CD14-positive monocyte (primary cell): ENCODE measurements at regions not wholly inside any gene's neighbourhood (a gene's known extent, or its start where the extent isn't known, plus 50 kb on each side); places are given as distances from the start of the nearest gene placed in this dataset.

Experiments
- DNase-seq, 3 donors: peaks; one replicate each; pipeline ENCODE4 v3.0.0-alpha.2; 2011 to 2022
- H2AFZ ChIP-seq: 2 replicates; pipeline ENCODE4 v1.6.0; 2012; ENCODE audit warnings: mild to moderate bottlenecking, low read depth, low read length, inconsistent platforms; ENCODE audit not compliant: insufficient read depth, poor library complexity, severe bottlenecking
- H3K27ac ChIP-seq, 2 donors: 1 replicate in 1 of 2; 2 replicates in 1 of 2; pipeline ENCODE4 v1.5.1; 2012 to 2013; ENCODE audit warnings: low read length in 2 of 2, control low read depth in 1 of 2, inconsistent platforms in 1 of 2, low read depth in 1 of 2, mild to moderate bottlenecking in 1 of 2
- H3K27me3 ChIP-seq, 2 donors: one replicate each; pipeline versions ENCODE4 v1.6.0 to v1.6.1; 2011 to 2013; ENCODE audit warnings: low read length in 2 of 2; ENCODE audit not compliant: control insufficient read depth in 2 of 2, insufficient read depth in 2 of 2
- H3K36me3 ChIP-seq, 2 donors: replicated peaks in 1 of 2; 1 replicate in 1 of 2; 2 replicates in 1 of 2; pipeline versions ENCODE4 v1.5.1 to v1.6.1; 2012 to 2013; ENCODE audit warnings: low read length in 2 of 2, control low read depth in 1 of 2, inconsistent platforms in 1 of 2, mild to moderate bottlenecking in 1 of 2; ENCODE audit not compliant: insufficient read depth in 2 of 2, control insufficient read depth in 1 of 2
- H3K4me1 ChIP-seq, 2 donors: 1 replicate in 1 of 2; 2 replicates in 1 of 2; pipeline versions ENCODE4 v1.5.1 to v1.6.1; 2012 to 2013; ENCODE audit warnings: low read length in 2 of 2, control low read depth in 1 of 2, inconsistent platforms in 1 of 2, mild to moderate bottlenecking in 1 of 2, moderate library complexity in 1 of 2; ENCODE audit not compliant: insufficient read depth in 2 of 2, control insufficient read depth in 1 of 2
- H3K4me2 ChIP-seq: replicated peaks from 2 replicates; pipeline ENCODE3; 2012; ENCODE audit warnings: low read length, moderate library complexity, mild to moderate bottlenecking; ENCODE audit not compliant: poor library complexity, severe bottlenecking; ENCODE audit errors: extremely low read depth
- H3K4me3 ChIP-seq, 3 experiments: fragments of 200-600 bp in 1 of 3; sonication (generic) in 1 of 3; replicated peaks in 1 of 3; 1 replicate in 2 of 3; 2 replicates in 1 of 3; pipeline ENCODE4 v1.5.1; 2011 to 2013; ENCODE audit warnings: low read length in 3 of 3, mild to moderate bottlenecking in 3 of 3, control low read depth in 2 of 3, low read depth in 2 of 3, inconsistent platforms in 1 of 3, moderate library complexity in 1 of 3
- H3K79me2 ChIP-seq: 2 replicates; pipeline ENCODE4 v1.6.0; 2012; ENCODE audit warnings: mild to moderate bottlenecking, control low read depth, inconsistent platforms, low read length, moderate library complexity; ENCODE audit not compliant: insufficient read depth
- H3K9ac ChIP-seq: 2 replicates; pipeline ENCODE4 v1.6.0; 2017; ENCODE audit warnings: low read length, mild to moderate bottlenecking; ENCODE audit not compliant: insufficient read depth, poor library complexity, severe bottlenecking
- H3K9me3 ChIP-seq, 2 donors: replicated peaks in 1 of 2; 1 replicate in 1 of 2; 2 replicates in 1 of 2; pipeline versions ENCODE4 v1.5.1 to v1.6.1; 2012 to 2013; ENCODE audit warnings: low read length in 2 of 2, control low read depth in 1 of 2; ENCODE audit not compliant: control insufficient read depth in 1 of 2, insufficient read depth in 1 of 2
- H4K20me1 ChIP-seq: 2 replicates; pipeline ENCODE4 v1.6.0; 2012; ENCODE audit warnings: mild to moderate bottlenecking, low read length, control low read depth, moderate library complexity; ENCODE audit not compliant: insufficient read depth
- H3K27ac Mint-ChIP-seq, 7 donors: one replicate each; pipeline ENCODE4 v1.8.0; 2020; ENCODE audit warnings: mild to moderate bottlenecking in 7 of 7, mixed read lengths in 7 of 7, moderate library complexity in 6 of 7, inconsistent platforms in 2 of 7
- H3K27me3 Mint-ChIP-seq, 3 donors: one replicate each; pipeline ENCODE4 v1.8.0; 2021 to 2022; ENCODE audit warnings: low read depth in 3 of 3, mild to moderate bottlenecking in 3 of 3, mixed read lengths in 3 of 3, moderate library complexity in 3 of 3, inconsistent platforms in 1 of 3
- H3K36me3 Mint-ChIP-seq, 2 donors: one replicate each; pipeline ENCODE4 v1.8.0; 2020; ENCODE audit warnings: mixed read lengths in 2 of 2, inconsistent platforms in 1 of 2, mild to moderate bottlenecking in 1 of 2
- H3K4me1 Mint-ChIP-seq: one replicate; pipeline ENCODE4 v1.8.0; 2020; ENCODE audit warnings: mild to moderate bottlenecking, mixed read lengths
- H3K4me3 Mint-ChIP-seq, 2 donors: one replicate each; pipeline ENCODE4 v1.8.0; 2020; ENCODE audit warnings: mild to moderate bottlenecking in 2 of 2, mixed read lengths in 2 of 2, moderate library complexity in 1 of 2
- H3K9me3 Mint-ChIP-seq, 7 donors: one replicate each; pipeline ENCODE4 v1.8.0; 2020 to 2022; ENCODE audit warnings: mixed read lengths in 7 of 7, mild to moderate bottlenecking in 6 of 7, moderate library complexity in 6 of 7, inconsistent platforms in 2 of 7
- WGBS: methylation state at CpG from one replicate; pipeline ENCODE4 v1.1.5; 2013; ENCODE audit warnings: missing lambda C conversion rate; ENCODE audit not compliant: insufficient coverage; 5-methylcytosine and 5-hydroxymethylcytosine counted together
- intact Hi-C, 2 donors: fragments of 100-400 bp; cut with micrococcal nuclease; formaldehyde crosslinking; loops; one replicate each; pipeline versions ENCODE4 v1.15.0 to v1.15.1; 2023
- TF ChIP-seq, protein P1 (sequence below): fragments of 200-600 bp; IDR thresholded peaks from one replicate; pipeline ENCODE4 v1.8.0; 2022; ENCODE audit warnings: antibody characterized with exemption, mild to moderate bottlenecking

DNA sequence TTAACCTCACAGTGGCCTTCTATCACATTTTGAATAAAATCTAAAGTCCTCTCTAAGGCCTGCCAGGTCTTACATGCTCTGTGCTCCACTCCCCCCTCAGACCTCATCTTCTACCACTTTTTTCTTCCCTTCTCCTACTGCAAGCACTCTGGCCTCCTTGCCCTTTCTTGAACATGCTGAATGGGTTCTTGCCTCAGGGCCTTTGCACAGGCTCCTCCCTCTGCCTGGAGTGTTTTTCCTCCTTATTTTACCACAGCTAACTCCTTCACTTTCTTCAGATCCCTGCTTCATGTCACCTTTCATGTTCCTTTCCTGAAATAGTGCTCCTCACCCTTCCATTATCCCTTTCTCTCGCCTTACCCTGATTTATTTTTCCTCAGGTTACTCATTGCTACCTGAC lies 97.9 kb upstream of the FOXP4 start:
- intact Hi-C loops, result no loop called here
- Mint-ChIP-seq H3K9me3 (peaks cover 0 to 3% (median 0%) of the 10 kb centered on the region in 7 donors), H3K36me3 (no peaks in the 10 kb centered on the region), H3K4me3 (no peak overlapping the region), H3K27me3 (peaks cover 20 to 30% (median 25%) of the 10 kb centered on the region in 3 donors), H3K4me1 (no peaks in the 10 kb centered on the region), H3K27ac (no peak overlapping the region)
- Histone ChIP-seq H3K27me3 (peaks cover 3 to 20% of the 10 kb centered on the region in 2 donors), H3K4me1 (no peaks in the 10 kb centered on the region), H3K9ac (no peak overlapping the region), H3K36me3 (no peaks in the 10 kb centered on the region), H3K4me3 (no peak overlapping the region), H4K20me1 (no peaks in the 10 kb centered on the region), H3K27ac (no peak overlapping the region), H3K79me2 (no peaks in the 10 kb centered on the region), H3K9me3 (no peaks in the 10 kb centered on the region), H3K4me2 (no peak overlapping the region), H2AFZ (no peak overlapping the region)
- TF ChIP-seq, protein P1, sequence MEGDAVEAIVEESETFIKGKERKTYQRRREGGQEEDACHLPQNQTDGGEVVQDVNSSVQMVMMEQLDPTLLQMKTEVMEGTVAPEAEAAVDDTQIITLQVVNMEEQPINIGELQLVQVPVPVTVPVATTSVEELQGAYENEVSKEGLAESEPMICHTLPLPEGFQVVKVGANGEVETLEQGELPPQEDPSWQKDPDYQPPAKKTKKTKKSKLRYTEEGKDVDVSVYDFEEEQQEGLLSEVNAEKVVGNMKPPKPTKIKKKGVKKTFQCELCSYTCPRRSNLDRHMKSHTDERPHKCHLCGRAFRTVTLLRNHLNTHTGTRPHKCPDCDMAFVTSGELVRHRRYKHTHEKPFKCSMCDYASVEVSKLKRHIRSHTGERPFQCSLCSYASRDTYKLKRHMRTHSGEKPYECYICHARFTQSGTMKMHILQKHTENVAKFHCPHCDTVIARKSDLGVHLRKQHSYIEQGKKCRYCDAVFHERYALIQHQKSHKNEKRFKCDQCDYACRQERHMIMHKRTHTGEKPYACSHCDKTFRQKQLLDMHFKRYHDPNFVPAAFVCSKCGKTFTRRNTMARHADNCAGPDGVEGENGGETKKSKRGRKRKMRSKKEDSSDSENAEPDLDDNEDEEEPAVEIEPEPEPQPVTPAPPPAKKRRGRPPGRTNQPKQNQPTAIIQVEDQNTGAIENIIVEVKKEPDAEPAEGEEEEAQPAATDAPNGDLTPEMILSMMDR, result no peak
- no peak for DNase-seq
- WGBS, result no CpG with 5 or more reads among the region's 1 CpG

DNA sequence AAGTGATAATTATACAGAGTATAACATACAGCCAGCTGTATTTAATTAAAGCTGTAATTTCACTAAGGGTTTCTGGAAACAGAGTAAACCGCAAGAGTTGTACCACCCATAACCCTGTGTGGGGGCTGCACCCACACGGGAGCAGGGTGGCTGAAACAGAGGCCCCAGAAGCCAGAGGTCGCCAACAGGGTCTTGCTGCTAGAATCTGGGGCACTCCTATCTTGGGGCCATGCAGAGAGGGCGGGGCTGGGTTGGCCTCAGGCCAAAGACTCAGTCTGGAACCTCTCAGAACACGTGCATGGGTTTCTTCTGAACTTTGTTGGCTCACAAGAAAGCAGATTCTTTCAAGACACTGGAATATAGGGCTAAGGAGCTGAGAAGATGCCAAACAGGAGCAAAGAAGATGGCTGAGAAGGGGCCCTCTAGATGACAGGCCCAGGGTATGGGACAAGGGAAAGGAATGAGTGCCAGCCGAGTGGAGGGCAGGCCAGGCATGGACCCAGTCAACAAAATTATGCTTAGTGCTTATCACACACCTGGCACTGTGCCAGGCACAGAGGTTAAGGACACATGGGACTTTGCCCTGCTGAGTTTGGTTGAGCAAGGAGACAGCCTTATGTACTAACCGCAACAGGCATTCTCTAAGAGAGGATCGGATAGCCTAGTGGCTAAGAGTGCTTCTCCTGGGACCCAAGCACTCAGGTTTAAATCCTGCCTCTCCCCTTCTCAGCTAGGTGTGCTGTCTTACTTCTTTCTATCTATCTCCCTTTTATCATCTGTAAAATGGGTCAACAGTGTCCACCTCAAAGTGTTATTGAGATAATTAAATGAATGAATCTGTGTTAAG lies 96.6 kb upstream of the FOXP4 start:
- intact Hi-C loops, result no loop called here
- H3K79me2 ChIP-seq, result no peaks in the 10 kb centered on the region
- no peak overlapping the region for H3K4me2 ChIP-seq

More for the DNA sequence above, 96.6 kb upstream of the FOXP4 start:
- Histone ChIP-seq H2AFZ (no peak overlapping the region), H4K20me1 (no peaks in the 10 kb centered on the region), H3K4me3 (no peak overlapping the region), H3K9me3 (no peaks in the 10 kb centered on the region), H3K36me3 (no peaks in the 10 kb centered on the region), H3K9ac (no peak overlapping the region), H3K27me3 (peaks cover 0 to 8% of the 10 kb centered on the region in 2 donors), H3K27ac (no peak overlapping the region), H3K4me1 (no peaks in the 10 kb centered on the region)
- H3K27me3 Mint-ChIP-seq, result peaks cover 10 to 18% (median 15%) of the 10 kb centered on the region in 3 donors
- no peak overlapping the region for H3K27ac Mint-ChIP-seq
- DNase-seq, result no peak
- WGBS, result 74% methylated on average over 6 of the region's 8 CpGs
- TF ChIP-seq, protein P1, result no peak
- H3K9me3 Mint-ChIP-seq, result no peaks in the 10 kb centered on the region
- no peaks in the 10 kb centered on the region for H3K4me1 Mint-ChIP-seq
- no peaks in the 10 kb centered on the region for H3K36me3 Mint-ChIP-seq
- no peak overlapping the region for H3K4me3 Mint-ChIP-seq
